ENCODE measurements at regions not wholly inside any gene's neighbourhood (a gene's known extent, or its start where the extent isn't known, plus 50 kb on each side); places are given as distances from the start of the nearest gene placed in this dataset.
"Not testable (repeated sequence)": the region's sequence is repeated elsewhere in the genome, so short reads cannot be mapped to it uniquely, and the experiment has no call there.

DNA sequence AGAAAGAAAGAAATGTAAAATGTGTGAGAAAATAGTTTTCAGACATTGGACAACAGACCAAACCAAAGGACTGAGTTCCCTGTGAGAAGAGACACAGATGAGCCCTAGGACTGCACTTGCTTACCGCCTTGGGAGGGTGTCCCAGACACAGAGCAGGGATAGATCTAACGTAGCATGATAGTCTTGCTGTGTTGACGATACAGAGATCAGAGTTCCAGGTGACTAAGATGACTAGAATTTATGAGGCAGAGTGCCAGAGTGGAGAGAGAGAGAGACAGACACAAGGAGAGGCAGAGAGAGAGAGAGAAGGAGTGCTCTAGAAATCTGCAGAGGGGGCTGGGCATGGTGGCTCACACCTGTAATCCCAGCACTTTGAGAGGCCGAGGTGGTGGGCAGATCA, 148.2 kb upstream of the LMNTD1 start:
- no peak for DNase-seq (ENCODE audit: extremely low spot score, unreplicated experiment)
- TF ChIP-seq, protein P1, sequence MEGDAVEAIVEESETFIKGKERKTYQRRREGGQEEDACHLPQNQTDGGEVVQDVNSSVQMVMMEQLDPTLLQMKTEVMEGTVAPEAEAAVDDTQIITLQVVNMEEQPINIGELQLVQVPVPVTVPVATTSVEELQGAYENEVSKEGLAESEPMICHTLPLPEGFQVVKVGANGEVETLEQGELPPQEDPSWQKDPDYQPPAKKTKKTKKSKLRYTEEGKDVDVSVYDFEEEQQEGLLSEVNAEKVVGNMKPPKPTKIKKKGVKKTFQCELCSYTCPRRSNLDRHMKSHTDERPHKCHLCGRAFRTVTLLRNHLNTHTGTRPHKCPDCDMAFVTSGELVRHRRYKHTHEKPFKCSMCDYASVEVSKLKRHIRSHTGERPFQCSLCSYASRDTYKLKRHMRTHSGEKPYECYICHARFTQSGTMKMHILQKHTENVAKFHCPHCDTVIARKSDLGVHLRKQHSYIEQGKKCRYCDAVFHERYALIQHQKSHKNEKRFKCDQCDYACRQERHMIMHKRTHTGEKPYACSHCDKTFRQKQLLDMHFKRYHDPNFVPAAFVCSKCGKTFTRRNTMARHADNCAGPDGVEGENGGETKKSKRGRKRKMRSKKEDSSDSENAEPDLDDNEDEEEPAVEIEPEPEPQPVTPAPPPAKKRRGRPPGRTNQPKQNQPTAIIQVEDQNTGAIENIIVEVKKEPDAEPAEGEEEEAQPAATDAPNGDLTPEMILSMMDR (conservative IDR thresholded peaks at IDR 0.05): no peak
- no peaks in the 10 kb centered on the region for H3K27me3 Mint-ChIP-seq
- H3K36me3 Mint-ChIP-seq: peaks cover 17% of the 10 kb centered on the region
- no peaks in the 10 kb centered on the region for H3K4me1 Mint-ChIP-seq (ENCODE audit: unreplicated experiment)
- H3K4me3 Mint-ChIP-seq: no peak overlapping the region
- peaks cover 22% of the 10 kb centered on the region for H3K9me3 Mint-ChIP-seq
- no peak overlapping the region for H3K27ac Mint-ChIP-seq

DNA sequence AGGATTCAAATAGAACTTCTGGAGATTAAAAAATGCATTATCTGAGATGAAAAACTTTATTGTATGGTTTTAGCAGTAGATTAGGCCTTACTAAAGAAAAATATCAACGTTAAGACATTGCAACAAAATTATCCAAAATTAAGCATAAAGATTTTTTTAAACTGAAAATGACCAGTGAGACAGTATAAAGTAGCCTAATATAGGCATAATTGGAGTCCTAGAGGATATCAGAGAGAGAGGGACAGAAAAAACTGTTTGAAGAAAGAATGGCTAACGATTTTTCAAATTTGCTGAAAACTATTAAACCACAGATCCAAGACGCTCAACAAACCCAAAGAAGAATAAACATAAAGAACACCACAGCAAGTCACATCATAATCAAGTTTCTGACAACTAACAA, 149.5 kb upstream of the LMNTD1 start:
- H3K36me3 Mint-ChIP-seq: peaks cover 13% of the 10 kb centered on the region
- TF ChIP-seq, protein P1 (conservative IDR thresholded peaks at IDR 0.05): no peak
- no peaks in the 10 kb centered on the region for H3K4me1 Mint-ChIP-seq (ENCODE audit: unreplicated experiment)
- DNase-seq (ENCODE audit: extremely low spot score, unreplicated experiment): no peak
- H3K27ac Mint-ChIP-seq: no peak overlapping the region
- no peak overlapping the region for H3K4me3 Mint-ChIP-seq
- H3K27me3 Mint-ChIP-seq: no peaks in the 10 kb centered on the region
- peaks cover 28% of the 10 kb centered on the region for H3K9me3 Mint-ChIP-seq

DNA sequence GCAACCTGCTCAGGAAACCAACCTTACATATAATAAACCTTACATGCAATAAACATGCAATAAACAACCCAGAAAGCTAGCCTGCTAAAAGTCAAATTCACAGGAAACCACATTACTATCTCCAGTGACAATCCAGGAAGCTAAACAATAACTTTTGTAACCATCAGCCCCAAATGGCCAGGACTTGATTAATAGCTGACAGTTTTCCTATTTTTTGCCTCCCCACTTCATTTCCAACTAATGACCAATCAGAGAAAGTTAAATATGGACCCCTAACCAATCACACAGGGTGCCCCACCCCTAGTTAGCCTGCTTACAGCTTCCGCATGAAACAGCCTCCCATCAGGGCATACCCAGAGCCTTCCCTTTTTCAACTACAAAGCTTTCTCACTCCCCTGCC, 152.2 kb upstream of the LMNTD1 start:
- Mint-ChIP-seq H3K9me3 (peaks cover 42% of the 10 kb centered on the region), H3K27me3 (no peaks in the 10 kb centered on the region), H3K27ac (no peak overlapping the region), H3K36me3 (peaks cover 24% of the 10 kb centered on the region), H3K4me3 (no peak overlapping the region), H3K4me1 (ENCODE audit: unreplicated experiment) (no peaks in the 10 kb centered on the region)
- TF ChIP-seq, protein P1 (conservative IDR thresholded peaks at IDR 0.05): no peak
- DNase-seq (ENCODE audit: extremely low spot score, unreplicated experiment): no peak

DNA sequence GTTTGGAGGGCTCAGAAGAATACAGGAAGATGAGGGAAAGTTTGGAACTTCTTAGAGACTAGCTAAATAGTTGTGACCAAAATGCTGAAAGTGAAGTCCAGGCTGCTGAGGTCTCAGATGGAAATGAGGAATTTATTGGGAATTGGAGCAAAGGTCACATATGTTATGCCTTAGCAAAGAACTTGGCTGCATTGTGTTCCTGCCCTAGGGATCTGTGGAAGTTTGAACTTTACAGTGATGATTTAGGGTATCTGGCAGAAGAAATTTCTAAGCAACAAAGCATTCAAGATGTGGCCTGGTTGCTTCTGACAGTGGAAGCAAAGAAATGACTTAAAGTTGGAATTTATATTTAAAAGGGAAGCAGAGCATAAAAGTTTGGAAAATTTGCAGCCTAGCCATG, 153.6 kb upstream of the LMNTD1 start:
- not testable (repeated sequence) for H3K27ac Mint-ChIP-seq; H3K4me3 Mint-ChIP-seq; H3K27me3 Mint-ChIP-seq; H3K4me1 Mint-ChIP-seq (ENCODE audit: unreplicated experiment); DNase-seq (ENCODE audit: extremely low spot score, unreplicated experiment)
- Mint-ChIP-seq H3K9me3 (peaks cover 37% of the 10 kb centered on the region), H3K36me3 (peaks cover 24% of the 10 kb centered on the region)

DNA sequence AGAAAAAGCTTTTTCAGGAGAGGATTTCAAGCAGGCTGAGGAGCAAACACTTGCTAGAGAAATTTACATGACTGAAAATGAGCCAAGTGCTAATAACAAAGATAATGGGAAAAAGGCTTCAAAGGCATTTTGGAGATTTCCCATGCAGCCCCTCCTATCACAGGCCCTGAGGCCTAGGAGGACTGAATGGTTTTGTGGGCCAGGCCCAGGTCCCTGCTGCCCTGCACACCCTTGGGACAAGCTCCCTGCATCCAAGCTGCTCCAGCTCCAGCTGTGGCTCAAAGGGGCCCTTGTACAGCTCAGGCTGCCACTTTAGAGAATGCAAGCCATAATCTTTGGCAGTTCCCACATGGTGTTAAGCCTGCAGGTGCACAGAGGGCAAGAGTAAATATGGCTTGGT, 154.0 kb upstream of the LMNTD1 start:
- no peak for DNase-seq (ENCODE audit: extremely low spot score, unreplicated experiment)
- H3K27ac Mint-ChIP-seq: no peak overlapping the region
- peaks cover 36% of the 10 kb centered on the region for H3K9me3 Mint-ChIP-seq
- H3K27me3 Mint-ChIP-seq: no peaks in the 10 kb centered on the region
- no peak overlapping the region for H3K4me3 Mint-ChIP-seq
- H3K4me1 Mint-ChIP-seq (ENCODE audit: unreplicated experiment): no peaks in the 10 kb centered on the region
- TF ChIP-seq, protein P1 (conservative IDR thresholded peaks at IDR 0.05): no peak
- H3K36me3 Mint-ChIP-seq: peaks cover 23% of the 10 kb centered on the region

DNA sequence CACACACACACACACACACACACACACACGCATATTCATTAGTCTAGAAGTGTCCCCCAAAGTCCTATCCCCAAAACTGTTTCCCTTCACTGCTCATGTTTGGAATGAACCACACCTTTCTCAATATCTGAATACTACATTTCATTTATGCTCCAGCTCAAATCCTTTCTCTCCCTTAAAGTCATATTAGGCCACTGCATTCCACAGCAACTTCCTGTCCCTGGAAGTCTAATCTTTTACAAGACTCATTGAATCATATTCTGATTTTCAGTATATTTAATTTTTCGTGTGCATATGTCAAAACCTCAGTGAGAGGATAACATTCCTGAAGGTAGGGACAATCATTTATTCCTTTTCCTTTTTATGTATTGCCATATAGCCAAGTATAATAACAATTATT, 155.6 kb upstream of the LMNTD1 start:
- Mint-ChIP-seq H3K27me3 (no peaks in the 10 kb centered on the region), H3K27ac (no peak overlapping the region), H3K4me1 (ENCODE audit: unreplicated experiment) (no peaks in the 10 kb centered on the region), H3K36me3 (peaks cover 18% of the 10 kb centered on the region), H3K9me3 (peaks cover 28% of the 10 kb centered on the region), H3K4me3 (no peak overlapping the region)
- TF ChIP-seq, protein P1 (conservative IDR thresholded peaks at IDR 0.05): no peak
- DNase-seq (ENCODE audit: extremely low spot score, unreplicated experiment): no peak

Data from type B pancreatic cell (in vitro differentiated cells).